AG04449 (cell line): ENCODE measurements at regions not wholly inside any gene's neighbourhood (a gene's known extent, or its start where the extent isn't known, plus 50 kb on each side); places are given as distances from the start of the nearest gene placed in this dataset.

Experiments
- CTCF ChIA-PET: fragments of 350-600 bp; formaldehyde crosslinking; extraction: SDS; loops from one replicate; lab custom pipeline; 2021; ENCODE audit warnings: antibody characterized with exemption; lab: Yijun Ruan, JAX
- POLR2A ChIA-PET: fragments of 400-600, 350-600 bp; formaldehyde crosslinking; extraction: SDS; loops from one replicate; lab custom pipeline; 2020; ENCODE audit warnings: antibody characterized with exemption, inconsistent platforms; lab: Yijun Ruan, JAX
- DNase-seq: peaks from one replicate; pipeline ENCODE4 v3.0.0-alpha.2; 2010; ENCODE audit warnings: low read depth, low spot score
- H3K4me3 ChIP-seq: 2 replicates; pipeline ENCODE4 v1.5.1; 2011; ENCODE audit warnings: low read depth, mild to moderate bottlenecking, control low read depth, low read length
- CTCF ChIP-seq: IDR thresholded peaks from one replicate; pipeline ENCODE4 v1.5.1; 2011; ENCODE audit warnings: mild to moderate bottlenecking, moderate library complexity, low read length, control low read depth, inconsistent platforms; ENCODE audit not compliant: insufficient read depth; ENCODE audit errors: missing control alignments

GRCh38 chr1:29451368-29451892 lies 215.1 kb downstream of the PTPRU start:
- DNase-seq, result no peak
- POLR2A ChIA-PET, result no interaction called here
- CTCF ChIA-PET, result no interaction called here
- TF ChIP-seq CTCF, result no peak
- no peak overlapping the region for H3K4me3 ChIP-seq

- no peak for DNase-seq
- POLR2A ChIA-PET, result no interaction called here
- H3K4me3 ChIP-seq, result no peak overlapping the region
- no peak for TF ChIP-seq CTCF
- CTCF ChIA-PET, result no interaction called here
Observed at GRCh38 chr1:29450591-29450990, 214.3 kb downstream of the PTPRU start.

- ChIA-PET CTCF (no interaction called here), POLR2A (no interaction called here)
- no peak for DNase-seq
- H3K4me3 ChIP-seq, result no peak overlapping the region
- TF ChIP-seq CTCF, result no peak
Observed at GRCh38 chr1:29448456-29449235, 212.3 kb downstream of the PTPRU start.

- DNase-seq, result no peak
- no peak for TF ChIP-seq CTCF
- CTCF ChIA-PET, result no interaction called here
- POLR2A ChIA-PET, result no interaction called here
- no peak overlapping the region for H3K4me3 ChIP-seq
Observed at GRCh38 chr1:29447368-29447767, 211.0 kb downstream of the PTPRU start.

- CTCF ChIA-PET, result interaction anchor here (1.1 kb wide), 1 partner anchor 10 kb away, joined by 3 read pairs; no protein-coding TSS in a partner anchor
- POLR2A ChIA-PET, result no interaction called here
- TF ChIP-seq CTCF, result no peak
- no peak for DNase-seq
- no peak overlapping the region for H3K4me3 ChIP-seq
Observed at GRCh38 chr1:29444782-29445729, 208.7 kb downstream of the PTPRU start.
